RCC 7860 (cell line): ENCODE measurements at regions not wholly inside any gene's neighbourhood (a gene's known extent, or its start where the extent isn't known, plus 50 kb on each side); places are given as distances from the start of the nearest gene placed in this dataset.
A peak's percentile ranks its signal among the peaks of the same experiment; 100 is the strongest.

Experiments used
- DNase-seq: peaks from one replicate; pipeline ENCODE4 v3.0.0-alpha.2; 2015; ENCODE audit warnings: low spot score
- FAIRE-seq: peaks from 2 replicates; lab custom pipeline; 2012; peaks lifted over from hg19 to GRCh38; lab: Jason Lieb, UNC

- FAIRE-seq (no peak), DNase-seq (no peak)
Measured at GRCh38 chr5:54927097-54927746, 58.2 kb downstream of the ESM1 start.

- FAIRE-seq, result no peak
Measured at GRCh38 chr5:54924487-54924886, 60.9 kb downstream of the ESM1 start.

GRCh38 chr5:54917323-54917722 lies 68.1 kb downstream of the ESM1 start:
- DNase-seq (no peak), FAIRE-seq (no peak)

More at GRCh38 chr5:54924487-54924886, 60.9 kb downstream of the ESM1 start:
- no peak for DNase-seq

- FAIRE-seq, result no peak
- DNase-seq, result no peak
Measured at GRCh38 chr5:54915466-54916027, 69.8 kb downstream of the ESM1 start.

- no peak for DNase-seq
- FAIRE-seq, result no peak
Measured at GRCh38 chr5:54912021-54912420, 73.4 kb downstream of the ESM1 start.

GRCh38 chr5:54909911-54910870 lies 75.2 kb downstream of the ESM1 start:
- FAIRE-seq (no peak), DNase-seq (no peak)

- DNase-seq (no peak), FAIRE-seq (no peak)
Measured at GRCh38 chr5:54908774-54909525, 76.4 kb downstream of the ESM1 start.

- DNase-seq (peak; percentile 9), FAIRE-seq (no peak)
Measured at GRCh38 chr5:54905942-54906537, 79.4 kb downstream of the ESM1 start.

GRCh38 chr5:54905246-54905795 lies 80.1 kb downstream of the ESM1 start:
- FAIRE-seq, result no peak

GRCh38 chr5:54904425-54904824 lies 81.0 kb downstream of the ESM1 start:
- no peak for DNase-seq
- FAIRE-seq, result no peak

More at GRCh38 chr5:54905246-54905795, 80.1 kb downstream of the ESM1 start:
- DNase-seq, result no peak

GRCh38 chr5:54902791-54903473 lies 82.5 kb downstream of the ESM1 start:
- DNase-seq (no peak), FAIRE-seq (no peak)

- DNase-seq (peak; percentile 12), FAIRE-seq (no peak)
Measured at GRCh38 chr5:54900984-54901725, 84.2 kb downstream of the ESM1 start.

GRCh38 chr5:54897001-54897400 lies 88.4 kb downstream of the ESM1 start:
- FAIRE-seq (no peak), DNase-seq (no peak)

GRCh38 chr5:54895816-54896341 lies 89.5 kb downstream of the ESM1 start:
- FAIRE-seq (no peak), DNase-seq (peak; percentile 12)

- FAIRE-seq, result no peak
- no peak for DNase-seq
Measured at GRCh38 chr5:54894957-54895815, 90.2 kb downstream of the ESM1 start.

- FAIRE-seq, result peak; percentile 92
- DNase-seq, result peak; percentile 83
Measured at GRCh38 chr5:54889826-54890225, 95.6 kb downstream of the ESM1 start.

GRCh38 chr5:54887663-54888062 lies 97.7 kb downstream of the ESM1 start:
- DNase-seq, result no peak
- no peak for FAIRE-seq

- no peak for FAIRE-seq
- no peak for DNase-seq
Measured at GRCh38 chr5:54886866-54887265, 98.5 kb downstream of the ESM1 start.
